ENCODE measurements at regions not wholly inside any gene's neighbourhood (a gene's known extent, or its start where the extent isn't known, plus 50 kb on each side); places are given as distances from the start of the nearest gene placed in this dataset.

DNA sequence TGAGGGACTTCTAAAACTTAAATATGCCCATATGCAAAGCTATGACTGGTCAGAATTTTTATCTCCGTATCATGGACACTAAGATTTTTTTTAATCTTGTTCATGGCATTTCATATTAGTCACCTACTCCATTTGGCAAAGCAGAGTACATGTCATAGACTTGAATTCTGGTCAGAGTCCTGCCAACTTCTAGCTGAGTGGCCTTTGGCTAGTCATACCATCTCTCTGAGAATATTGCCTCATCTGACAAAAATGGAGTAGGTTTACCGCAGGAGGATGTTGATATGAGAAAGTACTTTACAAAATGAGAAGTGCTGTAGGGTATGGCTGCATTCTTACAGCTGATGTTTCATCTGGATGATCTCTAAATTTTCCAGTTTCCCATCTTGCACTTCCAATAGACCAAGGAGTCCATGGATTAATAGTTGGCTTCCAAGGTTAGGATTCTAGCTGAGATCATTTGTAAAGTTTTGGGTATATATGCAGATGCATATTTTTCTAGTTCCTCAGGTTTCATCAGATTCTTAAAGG is 150.8 kb upstream of the NR3C1 start:
- Histone ChIP-seq H3K9me3 (ENCODE audit: control insufficient read depth, low read depth, low read length) (no peaks in the 10 kb centered on the region), H3K79me2 (ENCODE audit: control insufficient read depth, insufficient read depth, low read length) (no peaks in the 10 kb centered on the region), H3K4me2 (ENCODE audit: control insufficient read depth, extremely low read depth, insufficient read depth, low read depth, low read length) (peak overlapping the region; percentile 29), H3K36me3 (ENCODE audit: control insufficient read depth in 2 of 2, extremely low read depth in 1 of 2, insufficient read depth in 2 of 2, low read length in 2 of 2) (no peaks in the 10 kb centered on the region), H3K4me1 (ENCODE audit: control insufficient read depth, extremely low read depth, insufficient read depth, low read length) (peaks cover 16% of the 10 kb centered on the region), H3K9me1 (ENCODE audit: control insufficient read depth, extremely low read depth, insufficient read depth, low read length) (no peaks in the 10 kb centered on the region), H3K27ac (ENCODE audit: control insufficient read depth, insufficient read depth, low read length) (peak overlapping the region; percentile 39), H3K4me3 (ENCODE audit: control insufficient read depth in 2 of 3, extremely low read depth in 1 of 3, insufficient read depth in 2 of 3, low read depth in 1 of 3, low read length in 3 of 3) (no peak overlapping the region), H3K27me3 (ENCODE audit: control insufficient read depth, extremely low read depth, insufficient read depth, low read length) (no peaks in the 10 kb centered on the region), H2AFZ (ENCODE audit: control insufficient read depth, low read length) (no peak overlapping the region), H3K9ac (ENCODE audit: control insufficient read depth, extremely low read depth, insufficient read depth, low read length) (no peak overlapping the region), H4K20me1 (ENCODE audit: control insufficient read depth, extremely low read depth, insufficient read depth, low read length) (no peaks in the 10 kb centered on the region)
- FAIRE-seq (peak; percentile 66), DNase-seq (ENCODE audit: low read depth, low spot score) (peak; percentile 66)
- TF ChIP-seq, protein P1, sequence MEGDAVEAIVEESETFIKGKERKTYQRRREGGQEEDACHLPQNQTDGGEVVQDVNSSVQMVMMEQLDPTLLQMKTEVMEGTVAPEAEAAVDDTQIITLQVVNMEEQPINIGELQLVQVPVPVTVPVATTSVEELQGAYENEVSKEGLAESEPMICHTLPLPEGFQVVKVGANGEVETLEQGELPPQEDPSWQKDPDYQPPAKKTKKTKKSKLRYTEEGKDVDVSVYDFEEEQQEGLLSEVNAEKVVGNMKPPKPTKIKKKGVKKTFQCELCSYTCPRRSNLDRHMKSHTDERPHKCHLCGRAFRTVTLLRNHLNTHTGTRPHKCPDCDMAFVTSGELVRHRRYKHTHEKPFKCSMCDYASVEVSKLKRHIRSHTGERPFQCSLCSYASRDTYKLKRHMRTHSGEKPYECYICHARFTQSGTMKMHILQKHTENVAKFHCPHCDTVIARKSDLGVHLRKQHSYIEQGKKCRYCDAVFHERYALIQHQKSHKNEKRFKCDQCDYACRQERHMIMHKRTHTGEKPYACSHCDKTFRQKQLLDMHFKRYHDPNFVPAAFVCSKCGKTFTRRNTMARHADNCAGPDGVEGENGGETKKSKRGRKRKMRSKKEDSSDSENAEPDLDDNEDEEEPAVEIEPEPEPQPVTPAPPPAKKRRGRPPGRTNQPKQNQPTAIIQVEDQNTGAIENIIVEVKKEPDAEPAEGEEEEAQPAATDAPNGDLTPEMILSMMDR (optimal IDR thresholded peaks at IDR 0.05 in 1 of 3, IDR thresholded peaks at IDR 0.05 in 1 of 3, conservative IDR thresholded peaks at IDR 0.05 in 1 of 3; ENCODE audit: extremely low read depth in 1 of 3, insufficient read depth in 2 of 3, low read length in 3 of 3) = no peak
- no peak for TF ChIP-seq EZH2 (IDR thresholded peaks at IDR 0.05; ENCODE audit: low read length)
- dilution Hi-C loops (cut with MboI; ENCODE audit: extremely low pct_ligation_motif_present, low sequenced_read_pairs) = no loop called here

DNA sequence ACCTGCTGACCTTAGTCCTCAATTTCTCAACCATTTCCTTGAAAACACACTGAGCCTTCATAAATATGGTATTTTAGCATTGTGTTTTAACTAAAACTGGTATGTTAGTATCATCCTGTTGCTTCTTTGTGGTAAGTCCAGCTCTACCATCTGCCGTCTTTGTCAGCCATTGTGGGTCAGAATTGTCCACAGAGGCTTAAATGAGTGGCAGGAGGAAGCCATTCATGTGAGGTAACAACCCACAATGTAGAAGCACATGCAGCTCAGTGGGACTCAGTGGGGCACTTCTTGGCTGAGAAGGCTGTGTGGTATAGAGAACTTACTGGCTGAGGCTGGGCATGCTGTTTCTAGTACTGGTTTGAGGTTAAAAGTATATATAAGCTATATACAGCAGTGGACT is 149.2 kb upstream of the NR3C1 start:
- no peaks in the 10 kb centered on the region for H3K9me1 ChIP-seq (ENCODE audit: control insufficient read depth, extremely low read depth, insufficient read depth, low read length)
- no peak for TF ChIP-seq EZH2 (IDR thresholded peaks at IDR 0.05; ENCODE audit: low read length)
- TF ChIP-seq, protein P1 (optimal IDR thresholded peaks at IDR 0.05 in 1 of 3, IDR thresholded peaks at IDR 0.05 in 1 of 3, conservative IDR thresholded peaks at IDR 0.05 in 1 of 3; ENCODE audit: extremely low read depth in 1 of 3, insufficient read depth in 2 of 3, low read length in 3 of 3) = no peak

More for the DNA sequence above, 149.2 kb upstream of the NR3C1 start:
- H3K9ac ChIP-seq (ENCODE audit: control insufficient read depth, extremely low read depth, insufficient read depth, low read length) = no peak overlapping the region
- H3K27me3 ChIP-seq (ENCODE audit: control insufficient read depth, extremely low read depth, insufficient read depth, low read length) = no peaks in the 10 kb centered on the region
- no peaks in the 10 kb centered on the region for H4K20me1 ChIP-seq (ENCODE audit: control insufficient read depth, extremely low read depth, insufficient read depth, low read length)
- no peak overlapping the region for H3K4me3 ChIP-seq (ENCODE audit: control insufficient read depth in 2 of 3, extremely low read depth in 1 of 3, insufficient read depth in 2 of 3, low read depth in 1 of 3, low read length in 3 of 3)
- no peak for DNase-seq (ENCODE audit: low read depth, low spot score)
- no peak overlapping the region for H3K4me2 ChIP-seq (ENCODE audit: control insufficient read depth, extremely low read depth, insufficient read depth, low read depth, low read length)
- H2AFZ ChIP-seq (ENCODE audit: control insufficient read depth, low read length) = no peak overlapping the region
- dilution Hi-C loops (cut with MboI; ENCODE audit: extremely low pct_ligation_motif_present, low sequenced_read_pairs) = no loop called here
- H3K27ac ChIP-seq (ENCODE audit: control insufficient read depth, insufficient read depth, low read length) = no peak overlapping the region
- H3K79me2 ChIP-seq (ENCODE audit: control insufficient read depth, insufficient read depth, low read length) = no peaks in the 10 kb centered on the region
- H3K9me3 ChIP-seq (ENCODE audit: control insufficient read depth, low read depth, low read length) = no peaks in the 10 kb centered on the region
- FAIRE-seq = no peak
- no peaks in the 10 kb centered on the region for H3K36me3 ChIP-seq (ENCODE audit: control insufficient read depth in 2 of 2, extremely low read depth in 1 of 2, insufficient read depth in 2 of 2, low read length in 2 of 2)
- peaks cover 17% of the 10 kb centered on the region for H3K4me1 ChIP-seq (ENCODE audit: control insufficient read depth, extremely low read depth, insufficient read depth, low read length)
